ENCODE measurements at regions not wholly inside any gene's neighbourhood (a gene's known extent, or its start where the extent isn't known, plus 50 kb on each side); places are given as distances from the start of the nearest gene placed in this dataset.

- in situ Hi-C loops (cut with HindIII; ENCODE audit: low pct_unique_long_range_greater_than_20kb, low sequenced_read_pairs) = no loop called here
- DNase-seq (ENCODE audit: low read depth) = no peak
Observed at GRCh38 chr4:28947374-28947773, 1772.8 kb upstream of the PCDH7 start.

GRCh38 chr4:28948501-28948900 is 1771.7 kb upstream of the PCDH7 start:
- DNase-seq (ENCODE audit: low read depth) = no peak
- in situ Hi-C loops (cut with HindIII; ENCODE audit: low pct_unique_long_range_greater_than_20kb, low sequenced_read_pairs) = no loop called here

- in situ Hi-C loops (cut with HindIII; ENCODE audit: low pct_unique_long_range_greater_than_20kb, low sequenced_read_pairs) = no loop called here
- DNase-seq (ENCODE audit: low read depth) = no peak
Observed at GRCh38 chr4:28966982-28967381, 1753.2 kb upstream of the PCDH7 start.

GRCh38 chr4:28973587-28974350 is 1746.4 kb upstream of the PCDH7 start:
- DNase-seq (ENCODE audit: low read depth) = no peak
- in situ Hi-C loops (cut with HindIII; ENCODE audit: low pct_unique_long_range_greater_than_20kb, low sequenced_read_pairs) = no loop called here

GRCh38 chr4:28976369-28976768 is 1743.8 kb upstream of the PCDH7 start:
- in situ Hi-C loops (cut with HindIII; ENCODE audit: low pct_unique_long_range_greater_than_20kb, low sequenced_read_pairs) = no loop called here

GRCh38 chr4:29002151-29002550 is 1718.0 kb upstream of the PCDH7 start:
- in situ Hi-C loops (cut with HindIII; ENCODE audit: low pct_unique_long_range_greater_than_20kb, low sequenced_read_pairs) = no loop called here
- DNase-seq (ENCODE audit: low read depth) = no peak

More at GRCh38 chr4:28976369-28976768, 1743.8 kb upstream of the PCDH7 start:
- no peak for DNase-seq (ENCODE audit: low read depth)

- in situ Hi-C loops (cut with HindIII; ENCODE audit: low pct_unique_long_range_greater_than_20kb, low sequenced_read_pairs) = no loop called here
Observed at GRCh38 chr4:29005838-29006237, 1714.3 kb upstream of the PCDH7 start.

GRCh38 chr4:29009908-29010307 is 1710.3 kb upstream of the PCDH7 start:
- in situ Hi-C loops (cut with HindIII; ENCODE audit: low pct_unique_long_range_greater_than_20kb, low sequenced_read_pairs) = no loop called here
- no peak for DNase-seq (ENCODE audit: low read depth)

More at GRCh38 chr4:29005838-29006237, 1714.3 kb upstream of the PCDH7 start:
- no peak for DNase-seq (ENCODE audit: low read depth)

- in situ Hi-C loops (cut with HindIII; ENCODE audit: low pct_unique_long_range_greater_than_20kb, low sequenced_read_pairs) = no loop called here
- DNase-seq (ENCODE audit: low read depth) = no peak
Observed at GRCh38 chr4:29013341-29013740, 1706.8 kb upstream of the PCDH7 start.

- in situ Hi-C loops (cut with HindIII; ENCODE audit: low pct_unique_long_range_greater_than_20kb, low sequenced_read_pairs) = no loop called here
- DNase-seq (ENCODE audit: low read depth) = no peak
Observed at GRCh38 chr4:29014555-29014954, 1705.6 kb upstream of the PCDH7 start.

- DNase-seq (ENCODE audit: low read depth) = no peak
- in situ Hi-C loops (cut with HindIII; ENCODE audit: low pct_unique_long_range_greater_than_20kb, low sequenced_read_pairs) = no loop called here
Observed at GRCh38 chr4:29033703-29034102, 1686.5 kb upstream of the PCDH7 start.

- no peak for DNase-seq (ENCODE audit: low read depth)
- in situ Hi-C loops (cut with HindIII; ENCODE audit: low pct_unique_long_range_greater_than_20kb, low sequenced_read_pairs) = no loop called here
Observed at GRCh38 chr4:29037501-29037900, 1682.7 kb upstream of the PCDH7 start.

GRCh38 chr4:29043411-29043810 is 1676.8 kb upstream of the PCDH7 start:
- DNase-seq (ENCODE audit: low read depth) = no peak

GRCh38 chr4:29046186-29046585 is 1674.0 kb upstream of the PCDH7 start:
- in situ Hi-C loops (cut with HindIII; ENCODE audit: low pct_unique_long_range_greater_than_20kb, low sequenced_read_pairs) = no loop called here
- no peak for DNase-seq (ENCODE audit: low read depth)

More at GRCh38 chr4:29043411-29043810, 1676.8 kb upstream of the PCDH7 start:
- in situ Hi-C loops (cut with HindIII; ENCODE audit: low pct_unique_long_range_greater_than_20kb, low sequenced_read_pairs) = no loop called here

GRCh38 chr4:29046781-29047180 is 1673.4 kb upstream of the PCDH7 start:
- in situ Hi-C loops (cut with HindIII; ENCODE audit: low pct_unique_long_range_greater_than_20kb, low sequenced_read_pairs) = no loop called here
- no peak for DNase-seq (ENCODE audit: low read depth)

GRCh38 chr4:29047341-29048041 is 1672.7 kb upstream of the PCDH7 start:
- no peak for DNase-seq (ENCODE audit: low read depth)
- in situ Hi-C loops (cut with HindIII; ENCODE audit: low pct_unique_long_range_greater_than_20kb, low sequenced_read_pairs) = no loop called here

GRCh38 chr4:29051381-29051965 is 1668.7 kb upstream of the PCDH7 start:
- in situ Hi-C loops (cut with HindIII; ENCODE audit: low pct_unique_long_range_greater_than_20kb, low sequenced_read_pairs) = no loop called here
- DNase-seq (ENCODE audit: low read depth) = no peak

GRCh38 chr4:29052266-29052665 is 1667.9 kb upstream of the PCDH7 start:
- DNase-seq (ENCODE audit: low read depth) = no peak
- in situ Hi-C loops (cut with HindIII; ENCODE audit: low pct_unique_long_range_greater_than_20kb, low sequenced_read_pairs) = no loop called here

- in situ Hi-C loops (cut with HindIII; ENCODE audit: low pct_unique_long_range_greater_than_20kb, low sequenced_read_pairs) = no loop called here
Observed at GRCh38 chr4:29058531-29058930, 1661.6 kb upstream of the PCDH7 start.

More at GRCh38 chr4:29058531-29058930, 1661.6 kb upstream of the PCDH7 start:
- DNase-seq (ENCODE audit: low read depth) = no peak
